Breast epithelium (tissue), 3 donors: ENCODE measurements at regions not wholly inside any gene's neighbourhood (a gene's known extent, or its start where the extent isn't known, plus 50 kb on each side); places are given as distances from the start of the nearest gene placed in this dataset.

Experiments used
- CTCF ChIP-seq, 3 donors: fragments of 450-650 bp; IDR thresholded peaks; one replicate each; pipeline ENCODE4 v1.5.1; 2016 to 2017; ENCODE audit warnings: antibody characterized with exemption in 3 of 3, mild to moderate bottlenecking in 3 of 3, moderate library complexity in 3 of 3
- POLR2A ChIP-seq: fragments of 450-650 bp; IDR thresholded peaks from one replicate; pipeline ENCODE4 v1.6.1; 2016; ENCODE audit warnings: antibody characterized with exemption, mild to moderate bottlenecking, moderate library complexity
- POLR2AphosphoS5 ChIP-seq, 3 donors: sonication (generic); formaldehyde crosslinking; IDR thresholded peaks; one replicate each; pipeline ENCODE4 v1.6.1; 2017; ENCODE audit warnings: antibody characterized with exemption in 3 of 3

GRCh38 chr16:62135911-62136310 lies 99.7 kb upstream of the CDH8 start:
- TF ChIP-seq POLR2A (no peak), CTCF (IDR thresholded peaks at IDR 0.05) (no peak), POLR2AphosphoS5 (IDR thresholded peaks at IDR 0.05) (no peak)
